Esophagus squamous epithelium (tissue), 5 donors: ENCODE measurements at regions not wholly inside any gene's neighbourhood (a gene's known extent, or its start where the extent isn't known, plus 50 kb on each side); places are given as distances from the start of the nearest gene placed in this dataset.

Experiments used
- DNase-seq: peaks from one replicate; lab custom pipeline; 2025; lab: John Stamatoyannopoulos, UW
- H3K27ac ChIP-seq, 4 donors: fragments of 200-600 bp; sonication (generic); one replicate each; pipeline ENCODE4 v1.5.1; 2016 to 2019; ENCODE audit warnings: mild to moderate bottlenecking in 1 of 4
- H3K27me3 ChIP-seq, 4 donors: fragments of 200-600 bp; sonication (generic); 1 replicate in 3 of 4; 2 replicates in 1 of 4; pipeline versions ENCODE4 v1.5.1 to v1.6.0; 2017 to 2021; ENCODE audit warnings: antibody characterized with exemption in 1 of 4
- H3K36me3 ChIP-seq, 3 donors: fragments of 200-600 bp; sonication (generic); one replicate each; pipeline ENCODE4 v1.5.1; 2016 to 2019
- H3K4me1 ChIP-seq, 3 donors: fragments of 200-600 bp; sonication (generic); one replicate each; pipeline ENCODE4 v1.5.1; 2017 to 2019
- H3K4me3 ChIP-seq, 4 donors: fragments of 200-600 bp; sonication (generic); 1 replicate in 3 of 4; 2 replicates in 1 of 4; pipeline ENCODE4 v1.5.1; 2016 to 2019; ENCODE audit warnings: mild to moderate bottlenecking in 2 of 4, moderate library complexity in 1 of 4
- H3K9me3 ChIP-seq, 3 donors: fragments of 200-600 bp; sonication (generic); one replicate each; pipeline ENCODE4 v1.5.1; 2016 to 2019
- CTCF ChIP-seq, 6 experiments: fragments of 450-650 bp in 4 of 6; fragments of 200-600 bp in 2 of 6; sonication (generic) in 2 of 6; IDR thresholded peaks; one replicate each; pipeline ENCODE4 v1.5.1; 2016 to 2019; ENCODE audit warnings: antibody characterized with exemption in 6 of 6, mild to moderate bottlenecking in 4 of 6, moderate library complexity in 4 of 6
- POLR2A ChIP-seq, 4 donors: fragments of 450-650 bp; IDR thresholded peaks; one replicate each; pipeline ENCODE4 v1.6.1; 2017; ENCODE audit warnings: antibody characterized with exemption in 4 of 4, mild to moderate bottlenecking in 4 of 4, moderate library complexity in 3 of 4
- WGBS, 2 donors: methylation state at CpG; one replicate each; pipeline ENCODE4 v1.1.5; 2018; 5-methylcytosine and 5-hydroxymethylcytosine counted together
- intact Hi-C: fragments of 100-400 bp; cut with DNase I; formaldehyde crosslinking; loops from one replicate; pipeline ENCODE4 v1.15.0; 2022
- donor health status: DM: yes; HTN: yes; CAD: no.

- H3K4me1 ChIP-seq = no peaks in the 10 kb centered on the region
- 50 to 55% methylated on average over 3 to 4 of the region's 4 CpGs for WGBS, 2 donors
- intact Hi-C loops = no loop called here
- no peak overlapping the region for H3K4me3 ChIP-seq
- TF ChIP-seq POLR2A (IDR thresholded peaks at IDR 0.05) (no peak), CTCF (IDR thresholded peaks at IDR 0.05) (no peak)
- no peak overlapping the region for H3K27ac ChIP-seq
- H3K27me3 ChIP-seq = no peaks in the 10 kb centered on the region
- DNase-seq = no peak
- H3K36me3 ChIP-seq = no peaks in the 10 kb centered on the region
- H3K9me3 ChIP-seq = no peaks in the 10 kb centered on the region
Observed at GRCh38 chr1:177848577-177848976, 121.3 kb downstream of the SEC16B start.

GRCh38 chr1:177847843-177848242 lies 122.0 kb downstream of the SEC16B start:
- intact Hi-C loops = no loop called here
- WGBS, 2 donors = 49 to 65% methylated on average over 5 of the region's 5 CpGs
- no peak for DNase-seq

GRCh38 chr1:177838907-177839485 lies 130.9 kb downstream of the SEC16B start:
- Histone ChIP-seq H3K27ac (no peak overlapping the region), H3K27me3 (no peaks in the 10 kb centered on the region), H3K4me1 (no peaks in the 10 kb centered on the region), H3K4me3 (no peak overlapping the region), H3K36me3 (no peaks in the 10 kb centered on the region), H3K9me3 (no peaks in the 10 kb centered on the region)
- no peak for DNase-seq
- intact Hi-C loops = no loop called here
- WGBS, 2 donors = 48 to 52% methylated on average over 2 to 7 of the region's 8 CpGs
- no peak for TF ChIP-seq POLR2A (IDR thresholded peaks at IDR 0.05)
- no peak for TF ChIP-seq CTCF (IDR thresholded peaks at IDR 0.05)

More at GRCh38 chr1:177847843-177848242, 122.0 kb downstream of the SEC16B start:
- no peak overlapping the region for H3K27ac ChIP-seq
- no peaks in the 10 kb centered on the region for H3K9me3 ChIP-seq
- no peaks in the 10 kb centered on the region for H3K36me3 ChIP-seq
- H3K4me3 ChIP-seq = no peak overlapping the region
- no peaks in the 10 kb centered on the region for H3K4me1 ChIP-seq
- no peaks in the 10 kb centered on the region for H3K27me3 ChIP-seq
- TF ChIP-seq POLR2A (IDR thresholded peaks at IDR 0.05) = no peak

GRCh38 chr1:177833631-177834030 lies 136.2 kb downstream of the SEC16B start:
- DNase-seq = no peak

GRCh38 chr1:177830531-177831135 lies 139.2 kb downstream of the SEC16B start:
- no peaks in the 10 kb centered on the region for H3K4me1 ChIP-seq
- H3K9me3 ChIP-seq = no peaks in the 10 kb centered on the region
- no peaks in the 10 kb centered on the region for H3K36me3 ChIP-seq
- H3K27me3 ChIP-seq = no peaks in the 10 kb centered on the region
- TF ChIP-seq CTCF (IDR thresholded peaks at IDR 0.05) (no peak), POLR2A (IDR thresholded peaks at IDR 0.05) (no peak)
- 79 to 88% methylated on average over 4 of the region's 4 CpGs for WGBS, 2 donors
- intact Hi-C loops = no loop called here
- no peak overlapping the region for H3K4me3 ChIP-seq
- H3K27ac ChIP-seq = no peak overlapping the region
- no peak for DNase-seq

More at GRCh38 chr1:177833631-177834030, 136.2 kb downstream of the SEC16B start:
- H3K36me3 ChIP-seq = no peaks in the 10 kb centered on the region
- no peaks in the 10 kb centered on the region for H3K4me1 ChIP-seq
- H3K9me3 ChIP-seq = no peaks in the 10 kb centered on the region
- no peaks in the 10 kb centered on the region for H3K27me3 ChIP-seq
- H3K27ac ChIP-seq = no peak overlapping the region
- intact Hi-C loops = no loop called here
- 60 to 66% methylated on average over 3 of the region's 3 CpGs for WGBS, 2 donors
- no peak overlapping the region for H3K4me3 ChIP-seq
- TF ChIP-seq CTCF (IDR thresholded peaks at IDR 0.05) = no peak
